Body of pancreas (tissue), 4 donors: ENCODE measurements at regions not wholly inside any gene's neighbourhood (a gene's known extent, or its start where the extent isn't known, plus 50 kb on each side); places are given as distances from the start of the nearest gene placed in this dataset.

Experiments
- CTCF ChIP-seq, 7 experiments: fragments of 450-650 bp in 4 of 7; fragments of 200-600 bp in 3 of 7; sonication (generic) in 3 of 7; IDR thresholded peaks; one replicate each; pipeline ENCODE4 v1.5.1; 2016 to 2019; ENCODE audit warnings: antibody characterized with exemption in 7 of 7
- POLR2A ChIP-seq, 3 donors: fragments of 450-650 bp; IDR thresholded peaks; one replicate each; pipeline ENCODE4 v1.6.1; 2016; ENCODE audit warnings: antibody characterized with exemption in 3 of 3, mild to moderate bottlenecking in 2 of 3

GRCh38 chr7:67786021-67786420, 789.4 kb downstream of the TYW1 start:
- TF ChIP-seq POLR2A (IDR thresholded peaks at IDR 0.05) = no peak
- no peak for TF ChIP-seq CTCF (IDR thresholded peaks at IDR 0.05)
